ENCODE measurements at regions not wholly inside any gene's neighbourhood (a gene's known extent, or its start where the extent isn't known, plus 50 kb on each side); places are given as distances from the start of the nearest gene placed in this dataset.
"Not testable (repeated sequence)": the region's sequence is repeated elsewhere in the genome, so short reads cannot be mapped to it uniquely, and the experiment has no call there.

- ATAC-seq; H3K9me3 ChIP-seq (replicated peaks; ENCODE audit: control insufficient read depth, insufficient read depth, low read depth, low read length); H3K9ac ChIP-seq (ENCODE audit: insufficient read depth in 1 of 2, low read depth in 2 of 2, low read length in 2 of 2); H3K27ac ChIP-seq (ENCODE audit: extremely low read depth, low read depth, low read length); POLR2A ChIA-PET; H3K9me1 ChIP-seq (ENCODE audit: control insufficient read depth, insufficient read depth, low read length); CTCF ChIA-PET (ENCODE audit: low intra/inter-chr PET ratio); H3K4me3 ChIP-seq; H3K27me3 ChIP-seq (ENCODE audit: control insufficient read depth in 2 of 2, insufficient read depth in 2 of 2, low read length in 2 of 2); H4K20me1 ChIP-seq (replicated peaks; ENCODE audit: control insufficient read depth, insufficient read depth, low read length); BruUV-seq (replicated peaks); H3K36me3 ChIP-seq (ENCODE audit: control insufficient read depth, insufficient read depth, low read length); FAIRE-seq; DNase-seq (ENCODE audit: extremely low read depth in 1 of 4, low spot score in 3 of 4); H3K4me1 ChIP-seq (replicated peaks in 1 of 2; ENCODE audit: control insufficient read depth in 2 of 2, insufficient read depth in 2 of 2, low read length in 2 of 2); H3K79me2 ChIP-seq (ENCODE audit: control insufficient read depth, insufficient read depth, low read length); intact Hi-C loops (cut with micrococcal nuclease); H2AFZ ChIP-seq (ENCODE audit: low read depth, low read length); H3K4me2 ChIP-seq (ENCODE audit: insufficient read depth, low read length): not testable (repeated sequence)
- WGBS (ENCODE audit: insufficient coverage, low coverage, missing lambda C conversion rate): 0% methylated on average over 1 of the region's 1 CpG
- in situ Hi-C loops (cut with MboI): loop anchor here (5.0 kb wide), 1 partner anchor 1047 kb away; no protein-coding TSS in a partner anchor
Measured at GRCh38 chr10:46645110-46645509, 66.2 kb downstream of the SYT15 start.

GRCh38 chr10:46646132-46646531, 67.2 kb downstream of the SYT15 start:
- H3K4me2 ChIP-seq (ENCODE audit: insufficient read depth, low read length); H4K20me1 ChIP-seq (replicated peaks; ENCODE audit: control insufficient read depth, insufficient read depth, low read length); H3K36me3 ChIP-seq (ENCODE audit: control insufficient read depth, insufficient read depth, low read length); DNase-seq (ENCODE audit: extremely low read depth in 1 of 4, low spot score in 3 of 4); CTCF ChIA-PET (ENCODE audit: low intra/inter-chr PET ratio); BruUV-seq (replicated peaks); H3K27ac ChIP-seq (ENCODE audit: extremely low read depth, low read depth, low read length); POLR2A ChIA-PET; H2AFZ ChIP-seq (ENCODE audit: low read depth, low read length); H3K27me3 ChIP-seq (ENCODE audit: control insufficient read depth in 2 of 2, insufficient read depth in 2 of 2, low read length in 2 of 2); H3K9me3 ChIP-seq (replicated peaks; ENCODE audit: control insufficient read depth, insufficient read depth, low read depth, low read length); ATAC-seq; H3K79me2 ChIP-seq (ENCODE audit: control insufficient read depth, insufficient read depth, low read length); H3K9ac ChIP-seq (ENCODE audit: insufficient read depth in 1 of 2, low read depth in 2 of 2, low read length in 2 of 2); H3K9me1 ChIP-seq (ENCODE audit: control insufficient read depth, insufficient read depth, low read length); H3K4me1 ChIP-seq (replicated peaks in 1 of 2; ENCODE audit: control insufficient read depth in 2 of 2, insufficient read depth in 2 of 2, low read length in 2 of 2); H3K4me3 ChIP-seq; FAIRE-seq; intact Hi-C loops (cut with micrococcal nuclease): not testable (repeated sequence)
- 3% methylated on average over 3 of the region's 3 CpGs for WGBS (ENCODE audit: insufficient coverage, low coverage, missing lambda C conversion rate)
- in situ Hi-C loops (cut with MboI): loop anchor here (5.0 kb wide), 1 partner anchor 1046 kb away; no protein-coding TSS in a partner anchor

- ATAC-seq; H3K4me2 ChIP-seq (ENCODE audit: insufficient read depth, low read length); POLR2A ChIA-PET; H3K4me3 ChIP-seq; H3K36me3 ChIP-seq (ENCODE audit: control insufficient read depth, insufficient read depth, low read length); H3K27me3 ChIP-seq (ENCODE audit: control insufficient read depth in 2 of 2, insufficient read depth in 2 of 2, low read length in 2 of 2); CTCF ChIA-PET (ENCODE audit: low intra/inter-chr PET ratio); H4K20me1 ChIP-seq (replicated peaks; ENCODE audit: control insufficient read depth, insufficient read depth, low read length); DNase-seq (ENCODE audit: extremely low read depth in 1 of 4, low spot score in 3 of 4); H2AFZ ChIP-seq (ENCODE audit: low read depth, low read length); BruUV-seq (replicated peaks); H3K9me1 ChIP-seq (ENCODE audit: control insufficient read depth, insufficient read depth, low read length); H3K79me2 ChIP-seq (ENCODE audit: control insufficient read depth, insufficient read depth, low read length); H3K9me3 ChIP-seq (replicated peaks; ENCODE audit: control insufficient read depth, insufficient read depth, low read depth, low read length); H3K4me1 ChIP-seq (replicated peaks in 1 of 2; ENCODE audit: control insufficient read depth in 2 of 2, insufficient read depth in 2 of 2, low read length in 2 of 2); FAIRE-seq; H3K27ac ChIP-seq (ENCODE audit: extremely low read depth, low read depth, low read length); intact Hi-C loops (cut with micrococcal nuclease); H3K9ac ChIP-seq (ENCODE audit: insufficient read depth in 1 of 2, low read depth in 2 of 2, low read length in 2 of 2): not testable (repeated sequence)
- WGBS (ENCODE audit: insufficient coverage, low coverage, missing lambda C conversion rate): 7% methylated on average over 1 of the region's 5 CpGs
- in situ Hi-C loops (cut with MboI): loop anchor here (25.0 kb wide), 1 partner anchor 136 kb away; no protein-coding TSS in a partner anchor
Measured at GRCh38 chr10:46650967-46651366, 72.0 kb downstream of the SYT15 start.

DNA sequence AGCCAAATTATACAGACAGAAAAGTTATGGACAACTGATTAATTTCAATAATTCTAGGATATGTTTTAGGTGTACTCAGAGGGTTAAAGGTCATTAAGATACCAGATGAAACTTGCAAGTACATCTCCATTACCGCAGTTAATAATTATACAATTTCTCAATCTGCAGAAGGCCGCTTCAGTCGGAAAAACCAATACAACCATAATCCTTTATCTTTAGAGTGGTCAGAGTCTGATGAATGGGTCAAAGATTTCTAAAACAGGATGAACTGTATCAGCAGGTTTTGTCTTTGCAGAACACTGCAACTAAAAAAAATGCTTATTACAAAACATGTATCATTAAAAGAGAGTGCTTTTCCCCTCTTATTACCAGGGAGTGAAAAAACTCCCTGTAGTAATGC, 78.5 kb downstream of the SYT15 start:
- no CpG with 5 or more reads among the region's 3 CpGs for WGBS (ENCODE audit: insufficient coverage, low coverage, missing lambda C conversion rate)
- POLR2A ChIA-PET; FAIRE-seq; H4K20me1 ChIP-seq (replicated peaks; ENCODE audit: control insufficient read depth, insufficient read depth, low read length); BruUV-seq (replicated peaks); H3K9ac ChIP-seq (ENCODE audit: insufficient read depth in 1 of 2, low read depth in 2 of 2, low read length in 2 of 2); H2AFZ ChIP-seq (ENCODE audit: low read depth, low read length); H3K4me3 ChIP-seq; CTCF ChIA-PET (ENCODE audit: low intra/inter-chr PET ratio); H3K9me3 ChIP-seq (replicated peaks; ENCODE audit: control insufficient read depth, insufficient read depth, low read depth, low read length); H3K4me2 ChIP-seq (ENCODE audit: insufficient read depth, low read length); H3K27ac ChIP-seq (ENCODE audit: extremely low read depth, low read depth, low read length); DNase-seq (ENCODE audit: extremely low read depth in 1 of 4, low spot score in 3 of 4); intact Hi-C loops (cut with micrococcal nuclease); H3K4me1 ChIP-seq (replicated peaks in 1 of 2; ENCODE audit: control insufficient read depth in 2 of 2, insufficient read depth in 2 of 2, low read length in 2 of 2); H3K36me3 ChIP-seq (ENCODE audit: control insufficient read depth, insufficient read depth, low read length); H3K27me3 ChIP-seq (ENCODE audit: control insufficient read depth in 2 of 2, insufficient read depth in 2 of 2, low read length in 2 of 2); H3K9me1 ChIP-seq (ENCODE audit: control insufficient read depth, insufficient read depth, low read length); H3K79me2 ChIP-seq (ENCODE audit: control insufficient read depth, insufficient read depth, low read length); ATAC-seq: not testable (repeated sequence)
- in situ Hi-C loops (cut with MboI): loop anchor here (25.0 kb wide), 1 partner anchor 130 kb away; no protein-coding TSS in a partner anchor
